HG03175 (cell line): ENCODE measurements at regions not wholly inside any gene's neighbourhood (a gene's known extent, or its start where the extent isn't known, plus 50 kb on each side); places are given as distances from the start of the nearest gene placed in this dataset.

ENCODE experiments used
- ATAC-seq: cut with Tn5 transposase; IDR thresholded peaks from one replicate; pipeline ENCODE4 v1.9.1; 2021; ENCODE audit warnings: mild to moderate bottlenecking, moderate library complexity; ENCODE audit not compliant: unreplicated experiment

DNA sequence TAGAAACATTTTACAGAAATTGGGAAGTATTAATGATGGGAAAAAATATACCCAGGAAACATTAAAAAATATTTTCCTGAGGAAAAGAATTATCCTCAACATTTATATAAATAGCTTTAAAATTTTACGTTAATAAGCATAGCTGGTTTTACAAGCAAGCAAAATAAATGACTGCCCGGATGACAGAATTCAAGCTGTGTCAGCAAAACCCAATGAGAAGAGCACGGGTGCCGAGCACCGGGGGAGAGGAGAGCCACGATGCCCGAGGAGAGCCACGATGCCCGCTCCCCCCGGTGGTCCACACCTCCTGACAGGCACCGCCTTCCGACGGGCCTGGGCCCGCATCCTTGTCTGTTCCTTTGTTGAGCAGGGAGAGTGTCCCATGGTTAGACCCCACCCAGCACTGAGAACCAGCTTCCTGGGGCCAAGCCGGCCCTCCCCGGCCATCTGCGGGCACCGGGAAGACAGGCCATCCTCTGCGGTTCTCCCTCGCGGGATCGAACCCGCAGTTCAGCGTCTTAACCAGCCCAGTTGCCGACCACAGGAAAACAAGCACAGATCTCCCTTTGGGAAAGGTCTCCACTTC lies 63.3 kb upstream of the PDE10A start:
- no peak for ATAC-seq

DNA sequence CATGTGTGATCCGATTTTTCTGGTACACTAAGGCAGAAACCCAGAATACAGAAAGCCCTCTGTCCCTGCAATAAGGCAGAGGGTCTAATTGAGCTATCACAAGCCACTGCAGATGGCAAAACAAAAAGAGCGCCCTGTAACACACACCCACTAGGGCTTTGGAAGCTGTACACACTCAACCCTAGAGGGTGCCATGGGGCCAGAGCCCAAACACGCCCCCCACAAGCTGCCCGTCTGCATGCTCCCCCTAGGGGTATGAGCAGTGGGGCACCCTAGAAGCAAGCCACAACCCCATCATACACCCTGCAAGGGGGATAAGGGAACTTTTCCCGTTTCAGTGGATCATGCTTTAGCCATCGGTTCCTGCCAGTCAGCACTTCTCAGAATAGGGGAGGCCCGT lies 62.2 kb upstream of the PDE10A start:
- ATAC-seq: no peak

DNA sequence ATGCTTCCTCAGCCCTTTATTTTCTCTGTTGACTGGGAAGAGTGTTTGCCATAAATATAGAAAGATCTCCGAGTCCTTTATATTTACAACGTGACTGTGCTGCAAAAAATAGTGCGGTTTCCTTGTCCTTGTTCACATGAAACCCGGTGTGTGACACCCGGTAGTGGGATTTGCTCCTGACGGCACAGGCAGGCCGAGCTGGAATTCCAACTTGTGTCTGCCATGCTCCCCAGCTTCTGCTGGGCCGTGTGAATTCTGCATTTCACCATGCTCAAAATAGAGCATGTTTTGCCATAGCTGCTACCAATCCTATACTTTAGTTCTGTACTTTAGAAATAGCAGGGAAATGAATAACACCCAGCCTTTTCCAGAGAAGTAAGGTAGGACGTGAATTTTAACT lies 60.3 kb upstream of the PDE10A start:
- no peak for ATAC-seq

DNA sequence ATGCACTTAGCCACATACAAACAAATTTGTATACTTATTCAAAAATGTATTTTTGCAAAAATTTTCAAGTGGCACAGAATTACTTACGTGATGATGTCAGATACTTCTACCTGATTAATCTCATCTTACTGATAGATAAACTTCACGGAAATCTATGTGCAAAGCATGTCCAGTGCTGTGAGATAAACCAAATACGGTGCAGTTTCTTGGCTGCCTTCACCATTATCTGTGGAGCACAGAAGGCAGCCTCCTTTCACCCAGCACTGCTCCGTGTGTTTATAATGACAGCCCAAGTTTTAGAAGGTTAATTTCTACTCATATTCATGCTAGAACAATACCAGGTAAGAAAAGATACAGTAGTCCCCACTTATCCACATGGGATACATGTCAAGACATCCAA lies 59.0 kb upstream of the PDE10A start:
- ATAC-seq: no peak

DNA sequence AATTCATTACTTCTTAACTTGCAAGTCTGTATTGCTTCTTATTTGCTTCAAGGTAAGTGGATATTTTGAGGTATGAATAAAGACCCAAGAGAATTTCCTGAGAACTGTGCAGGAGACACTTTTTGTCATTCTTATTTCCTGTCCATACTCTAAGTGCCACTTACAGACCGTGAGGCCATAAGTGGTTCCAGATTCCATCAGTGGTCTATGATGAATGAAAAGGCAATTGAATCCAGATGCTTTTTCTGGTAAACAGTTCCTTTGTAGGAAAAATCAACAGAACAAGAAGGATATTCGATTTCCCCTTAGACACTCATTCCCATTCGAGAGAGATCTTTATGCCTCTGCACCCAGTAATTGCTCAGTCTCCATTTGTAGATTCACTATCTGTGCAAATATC lies 58.3 kb upstream of the PDE10A start:
- ATAC-seq: no peak

DNA sequence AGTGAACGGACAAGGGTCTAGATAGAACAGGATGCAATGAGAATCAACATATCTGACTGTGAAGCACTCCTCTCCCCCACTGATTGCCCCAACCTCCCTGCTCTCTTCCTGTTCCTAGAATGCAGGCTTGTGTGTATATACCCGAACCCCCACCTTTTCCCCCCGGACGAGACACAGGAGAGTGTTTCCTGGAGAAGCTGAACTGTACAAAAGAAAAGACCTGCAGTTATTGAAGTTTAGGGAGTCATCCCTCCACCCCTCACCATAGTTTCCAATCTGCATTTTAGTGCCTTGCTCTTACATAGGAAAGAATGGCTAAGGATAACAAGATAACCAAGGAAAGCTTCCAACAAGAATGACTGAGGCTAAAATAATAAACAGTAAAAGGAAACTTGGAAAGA lies 55.5 kb upstream of the PDE10A start:
- ATAC-seq: no peak

DNA sequence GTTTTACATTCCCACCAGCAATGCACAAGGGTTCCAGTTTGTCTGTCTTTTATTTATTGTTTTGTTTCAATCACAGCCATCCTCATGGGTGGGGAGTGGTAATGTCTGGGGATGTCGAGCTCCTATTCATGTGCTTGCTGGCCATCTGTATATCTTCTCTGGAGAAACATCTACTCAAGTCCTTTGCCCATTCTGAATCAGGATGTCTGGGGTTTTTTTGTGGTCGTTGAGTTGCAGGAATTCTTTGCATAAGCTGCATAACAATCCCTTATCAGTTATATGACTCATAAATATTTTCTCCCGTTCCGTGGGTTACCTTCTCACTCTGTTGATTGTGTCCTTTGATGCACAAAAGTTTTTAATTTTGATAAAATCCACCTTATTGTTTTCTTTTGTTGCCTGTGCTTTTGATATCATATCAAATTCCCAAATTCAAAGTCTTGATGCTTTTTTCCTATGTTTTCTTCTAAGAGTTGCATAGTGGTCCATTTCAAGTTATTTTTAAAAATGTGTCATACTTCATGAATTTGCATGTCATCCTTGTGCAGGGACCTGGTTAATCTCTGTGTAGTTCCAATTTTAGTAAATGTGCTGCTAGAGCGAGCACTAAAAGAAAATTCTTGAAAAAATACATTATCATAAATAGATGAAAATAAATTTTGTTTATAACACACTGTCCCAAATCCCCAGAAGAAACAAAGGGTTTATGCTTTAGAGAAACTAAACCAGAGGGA lies 54.9 kb upstream of the PDE10A start:
- no peak for ATAC-seq

DNA sequence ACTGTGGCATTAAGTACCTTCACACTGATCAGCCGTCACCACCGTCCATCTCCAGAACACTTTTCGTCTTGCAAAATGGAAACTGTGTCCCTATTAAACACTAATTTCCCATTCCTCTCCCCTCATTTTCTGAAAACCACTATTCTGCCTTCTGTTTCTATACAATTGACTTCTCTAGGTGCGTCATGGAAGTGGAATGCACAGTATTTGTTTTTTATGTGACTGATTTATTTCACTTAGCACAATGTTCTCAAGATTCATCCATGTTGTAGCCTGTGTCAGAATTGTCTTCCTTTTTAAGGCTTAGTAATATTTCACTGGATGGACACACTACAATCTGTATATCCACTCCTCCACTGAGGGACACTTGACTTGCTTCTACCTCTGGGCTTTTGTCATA lies 53.8 kb upstream of the PDE10A start:
- no peak for ATAC-seq

DNA sequence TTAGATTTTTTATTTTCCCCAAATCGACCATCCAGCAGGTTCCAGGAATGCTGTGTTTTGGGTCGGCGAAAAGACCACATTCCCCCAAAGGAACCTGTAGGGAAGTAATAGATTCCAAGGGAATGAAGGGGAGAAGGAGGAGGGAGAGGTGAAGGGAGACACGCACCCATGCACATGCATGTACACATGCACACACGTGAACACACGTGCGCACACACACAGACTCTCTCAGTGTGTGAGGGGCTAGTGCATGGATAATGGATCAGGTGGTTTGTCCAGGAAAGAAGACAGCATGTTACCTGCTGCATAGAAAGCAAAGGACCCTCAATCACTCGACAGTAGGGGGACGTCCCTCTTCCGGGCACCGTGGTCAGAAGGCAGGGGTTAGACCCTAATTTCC lies 52.4 kb upstream of the PDE10A start:
- ATAC-seq: no peak

DNA sequence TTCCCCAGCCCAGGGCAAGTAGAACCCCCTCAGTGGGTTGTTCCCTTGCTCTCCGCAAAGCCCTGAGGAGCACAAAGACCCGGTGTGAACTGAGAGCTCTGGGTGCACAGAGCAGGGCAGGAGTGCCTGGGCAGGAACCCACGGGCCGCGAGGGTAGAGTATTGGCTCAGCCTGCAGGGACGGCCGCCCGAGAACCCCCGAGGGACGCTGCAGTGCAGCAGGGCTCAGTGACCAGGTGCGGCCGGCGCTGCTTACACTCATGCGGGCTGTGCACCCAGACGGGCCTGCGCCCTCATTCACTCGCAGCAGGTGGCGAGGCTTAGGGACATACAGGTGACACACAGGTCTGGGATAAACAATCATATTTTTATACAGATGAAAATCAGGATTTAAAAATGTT lies 51.9 kb upstream of the PDE10A start:
- ATAC-seq: no peak

DNA sequence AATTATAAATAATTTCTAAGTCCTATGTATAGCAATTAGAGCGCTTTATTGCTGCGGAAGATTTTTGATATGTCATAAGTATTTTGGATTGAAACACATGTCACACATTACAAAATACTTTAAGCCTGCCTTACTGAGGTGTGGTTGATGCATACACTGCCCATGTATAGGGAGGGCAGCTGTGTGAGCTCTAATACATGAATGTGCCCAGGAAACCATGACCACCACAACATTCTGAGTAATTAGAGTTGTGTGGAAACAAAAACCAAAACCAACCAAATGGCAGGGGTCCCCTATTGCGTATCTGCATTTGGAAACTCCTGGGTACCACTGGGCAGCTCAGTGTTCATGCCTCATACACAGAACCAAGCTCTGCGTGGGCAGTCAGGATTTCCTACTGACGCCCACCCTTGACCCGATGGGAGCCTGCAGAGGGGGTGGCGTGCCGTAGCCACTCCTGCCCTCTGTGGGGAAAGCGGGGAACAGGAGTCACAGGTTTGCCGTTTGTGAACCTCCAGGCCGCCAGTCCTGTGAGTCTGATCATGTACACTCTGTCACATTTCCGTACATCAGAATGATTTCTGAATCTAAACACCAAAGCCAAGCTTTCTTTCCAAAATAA lies 50.9 kb upstream of the PDE10A start:
- ATAC-seq: no peak
